Activated CD8-positive, alpha-beta T cell treated with anti-CD3 and anti-CD28 coated beads for 36 hours (primary cell): ENCODE measurements at regions not wholly inside any gene's neighbourhood (a gene's known extent, or its start where the extent isn't known, plus 50 kb on each side); places are given as distances from the start of the nearest gene placed in this dataset.

Experiments
- ATAC-seq: fragments of 200-7000 bp; cut with Tn5 transposase; one replicate; pipeline ENCODE4 v1.10.0; 2021; ENCODE audit warnings: mild to moderate bottlenecking, moderate library complexity
- CTCF ChIA-PET: fragments of 350-600 bp; sonication (Branson Sonifier 250); formaldehyde crosslinking; loops from one replicate; lab custom pipeline; 2021; ENCODE audit warnings: antibody characterized with exemption; lab: Charles Lee
- POLR2A ChIA-PET: fragments of 350-600 bp; sonication (Branson Sonifier 250); formaldehyde crosslinking; loops from one replicate; lab custom pipeline; 2021; ENCODE audit warnings: antibody characterized with exemption; lab: Charles Lee
- DNase-seq: peaks from one replicate; pipeline ENCODE4 v3.0.0-alpha.2; 2020
- H3K27ac Mint-ChIP-seq: one replicate; pipeline ENCODE4 v1.8.0; 2021; ENCODE audit warnings: mild to moderate bottlenecking, mixed read lengths
- H3K27me3 Mint-ChIP-seq: one replicate; pipeline ENCODE4 v1.8.0; 2021; ENCODE audit warnings: mixed read lengths
- H3K36me3 Mint-ChIP-seq: one replicate; pipeline ENCODE4 v1.8.0; 2021; ENCODE audit warnings: low read depth, mixed read lengths
- H3K4me1 Mint-ChIP-seq: one replicate; pipeline ENCODE4 v1.8.0; 2021; ENCODE audit warnings: low read depth, mixed read lengths
- H3K4me3 Mint-ChIP-seq: one replicate; pipeline ENCODE4 v1.8.0; 2021; ENCODE audit warnings: mild to moderate bottlenecking, moderate library complexity, mixed read lengths
- H3K9me3 Mint-ChIP-seq: one replicate; pipeline ENCODE4 v1.8.0; 2021; ENCODE audit warnings: mixed read lengths
- intact Hi-C: fragments of 100-400 bp; cut with micrococcal nuclease; formaldehyde crosslinking; loops from one replicate; pipeline ENCODE4 v1.10.0; 2022
- TF ChIP-seq, protein P1 (sequence below): fragments of 200-600 bp; IDR thresholded peaks from one replicate; pipeline ENCODE4 v1.8.0; 2022; ENCODE audit warnings: antibody characterized with exemption, mild to moderate bottlenecking

DNA sequence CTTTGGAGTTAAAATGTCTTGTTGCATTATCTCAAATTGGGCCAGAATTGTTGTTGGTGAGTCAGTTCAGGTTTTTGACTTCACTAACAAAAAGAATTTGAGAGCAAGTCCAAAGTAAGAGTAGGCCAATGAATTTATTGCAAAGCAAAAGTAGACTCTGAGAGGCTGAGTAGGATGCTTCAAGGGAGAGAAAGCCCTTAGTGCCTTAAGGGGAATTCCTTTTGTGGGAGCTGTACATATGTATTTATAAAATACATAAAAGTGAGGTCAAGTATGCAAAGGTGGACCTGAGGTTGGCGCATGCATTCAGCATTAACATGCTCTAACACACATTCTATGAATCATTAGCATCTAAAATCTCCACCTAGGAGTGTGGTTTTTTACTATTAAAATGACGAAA is 565.4 kb downstream of the GRXCR1 start:
- no peak overlapping the region for H3K4me3 Mint-ChIP-seq
- H3K36me3 Mint-ChIP-seq = no peaks in the 10 kb centered on the region
- ChIA-PET CTCF (no interaction called here), POLR2A (no interaction called here)
- no peak overlapping the region for H3K27ac Mint-ChIP-seq
- DNase-seq (no peak), ATAC-seq (no peak)
- TF ChIP-seq, protein P1, sequence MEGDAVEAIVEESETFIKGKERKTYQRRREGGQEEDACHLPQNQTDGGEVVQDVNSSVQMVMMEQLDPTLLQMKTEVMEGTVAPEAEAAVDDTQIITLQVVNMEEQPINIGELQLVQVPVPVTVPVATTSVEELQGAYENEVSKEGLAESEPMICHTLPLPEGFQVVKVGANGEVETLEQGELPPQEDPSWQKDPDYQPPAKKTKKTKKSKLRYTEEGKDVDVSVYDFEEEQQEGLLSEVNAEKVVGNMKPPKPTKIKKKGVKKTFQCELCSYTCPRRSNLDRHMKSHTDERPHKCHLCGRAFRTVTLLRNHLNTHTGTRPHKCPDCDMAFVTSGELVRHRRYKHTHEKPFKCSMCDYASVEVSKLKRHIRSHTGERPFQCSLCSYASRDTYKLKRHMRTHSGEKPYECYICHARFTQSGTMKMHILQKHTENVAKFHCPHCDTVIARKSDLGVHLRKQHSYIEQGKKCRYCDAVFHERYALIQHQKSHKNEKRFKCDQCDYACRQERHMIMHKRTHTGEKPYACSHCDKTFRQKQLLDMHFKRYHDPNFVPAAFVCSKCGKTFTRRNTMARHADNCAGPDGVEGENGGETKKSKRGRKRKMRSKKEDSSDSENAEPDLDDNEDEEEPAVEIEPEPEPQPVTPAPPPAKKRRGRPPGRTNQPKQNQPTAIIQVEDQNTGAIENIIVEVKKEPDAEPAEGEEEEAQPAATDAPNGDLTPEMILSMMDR = no peak
- no peaks in the 10 kb centered on the region for H3K9me3 Mint-ChIP-seq
- intact Hi-C loops = no loop called here
- H3K27me3 Mint-ChIP-seq = no peaks in the 10 kb centered on the region
- no peaks in the 10 kb centered on the region for H3K4me1 Mint-ChIP-seq

DNA sequence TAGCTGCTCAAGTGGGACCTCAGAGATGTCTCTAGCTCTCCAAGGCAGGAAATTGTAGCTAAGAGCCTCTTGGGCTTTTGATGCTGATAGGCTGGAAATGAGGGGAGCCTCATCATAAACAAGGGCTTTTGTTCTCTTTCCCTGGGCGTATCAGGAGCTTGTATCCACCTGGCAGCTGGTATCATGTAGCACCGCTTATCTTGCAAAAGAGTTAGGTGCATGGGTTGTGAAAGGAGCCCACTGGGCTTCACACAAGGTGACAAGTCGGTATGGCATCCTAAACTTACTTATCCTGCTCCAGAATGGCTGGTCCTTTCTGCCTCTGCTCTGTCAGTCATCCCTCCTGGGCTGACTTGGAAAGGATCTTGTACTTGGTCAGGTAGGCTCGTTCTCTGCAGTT is 565.8 kb downstream of the GRXCR1 start:
- Mint-ChIP-seq H3K27ac (no peak overlapping the region), H3K36me3 (no peaks in the 10 kb centered on the region), H3K9me3 (peaks cover under 1% of the 10 kb centered on the region), H3K27me3 (no peaks in the 10 kb centered on the region), H3K4me1 (no peaks in the 10 kb centered on the region), H3K4me3 (no peak overlapping the region)
- intact Hi-C loops = no loop called here
- DNase-seq (no peak), ATAC-seq (no peak)
- TF ChIP-seq, protein P1 = no peak
- CTCF ChIA-PET = no interaction called here
- POLR2A ChIA-PET = no interaction called here

DNA sequence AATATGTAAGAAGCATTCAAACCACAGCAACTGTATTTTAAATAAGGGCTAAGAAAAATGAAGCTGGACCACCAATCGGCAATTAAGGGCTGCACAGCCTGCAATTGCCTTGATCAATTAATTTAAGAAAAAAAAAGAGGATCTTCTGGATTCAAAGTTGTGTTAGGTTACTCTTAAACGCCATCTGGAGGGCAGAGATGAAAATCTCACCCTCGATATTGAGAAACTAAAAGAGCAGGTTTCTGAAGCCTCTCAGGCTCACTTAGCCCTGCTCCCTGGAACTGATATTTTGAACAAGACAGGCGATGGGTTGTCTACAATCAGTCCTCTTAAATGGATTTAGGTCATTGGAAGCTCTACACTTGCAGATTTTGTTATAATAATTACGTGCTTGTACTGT is 579.4 kb downstream of the GRXCR1 start:
- TF ChIP-seq, protein P1 = no peak
- DNase-seq = no peak
- ATAC-seq = no peak
- H3K27me3 Mint-ChIP-seq = no peaks in the 10 kb centered on the region
- CTCF ChIA-PET = no interaction called here
- H3K36me3 Mint-ChIP-seq = no peaks in the 10 kb centered on the region
- intact Hi-C loops = no loop called here
- H3K27ac Mint-ChIP-seq = no peak overlapping the region
- POLR2A ChIA-PET = no interaction called here
- H3K9me3 Mint-ChIP-seq = peaks cover 30% of the 10 kb centered on the region
- no peak overlapping the region for H3K4me3 Mint-ChIP-seq
- H3K4me1 Mint-ChIP-seq = no peaks in the 10 kb centered on the region

DNA sequence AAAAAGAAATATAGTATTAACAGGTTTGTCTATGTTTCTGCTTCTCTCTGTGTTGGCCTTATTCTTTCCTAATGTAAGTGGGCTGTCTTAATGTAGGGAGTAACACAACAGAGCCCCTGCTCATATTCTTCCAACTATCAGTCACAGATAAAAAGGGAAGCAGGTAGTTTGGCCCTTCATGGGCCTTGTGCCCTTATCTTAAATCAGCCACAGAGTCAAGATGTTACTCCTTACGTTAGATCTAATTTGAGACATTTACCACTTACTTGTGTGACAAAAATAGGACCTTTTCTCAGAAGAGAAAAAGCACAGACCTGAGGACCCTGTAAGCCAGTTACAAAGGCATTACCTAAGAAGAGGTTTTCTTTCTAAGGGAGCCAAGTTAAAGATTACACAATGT is 589.0 kb downstream of the GRXCR1 start:
- Mint-ChIP-seq H3K9me3 (peaks cover 4% of the 10 kb centered on the region), H3K4me3 (no peak overlapping the region), H3K36me3 (no peaks in the 10 kb centered on the region), H3K27ac (no peak overlapping the region), H3K27me3 (no peaks in the 10 kb centered on the region), H3K4me1 (no peaks in the 10 kb centered on the region)
- CTCF ChIA-PET = no interaction called here
- TF ChIP-seq, protein P1 = no peak
- no peak for DNase-seq
- POLR2A ChIA-PET = no interaction called here
- ATAC-seq = no peak
- intact Hi-C loops = no loop called here

DNA sequence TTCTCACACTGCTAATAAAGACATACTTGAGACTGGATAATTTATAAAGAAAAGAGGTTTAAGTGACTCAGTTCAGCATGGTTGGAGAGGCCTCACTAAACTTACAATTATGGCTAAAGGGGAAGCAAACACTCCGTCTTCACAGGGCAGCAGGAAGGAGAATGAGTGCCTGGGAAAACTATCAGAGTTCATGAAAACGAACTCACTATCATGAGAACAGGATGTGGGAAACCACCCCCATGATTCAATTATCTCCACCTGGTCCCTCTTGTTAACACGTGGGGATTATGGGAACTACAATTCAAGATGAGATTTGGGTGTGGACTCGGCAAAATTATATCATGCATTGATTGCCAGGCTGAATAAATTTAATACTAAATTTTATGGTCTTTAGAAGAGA is 592.7 kb downstream of the GRXCR1 start:
- Mint-ChIP-seq H3K4me1 (no peaks in the 10 kb centered on the region), H3K27me3 (no peaks in the 10 kb centered on the region), H3K4me3 (no peak overlapping the region), H3K27ac (no peak overlapping the region), H3K9me3 (peaks cover 4% of the 10 kb centered on the region), H3K36me3 (no peaks in the 10 kb centered on the region)
- POLR2A ChIA-PET = no interaction called here
- CTCF ChIA-PET = no interaction called here
- TF ChIP-seq, protein P1 = no peak
- no peak for ATAC-seq
- DNase-seq = no peak
- intact Hi-C loops = no loop called here
